ENCODE measurements at regions not wholly inside any gene's neighbourhood (a gene's known extent, or its start where the extent isn't known, plus 50 kb on each side); places are given as distances from the start of the nearest gene placed in this dataset.
"Not testable (repeated sequence)": the region's sequence is repeated elsewhere in the genome, so short reads cannot be mapped to it uniquely, and the experiment has no call there.

GRCh38 chr3:177476495-177476894 is 279.2 kb upstream of the TBL1XR1 start:
- peak in 1 of 51 donors; percentile 21 for DNase-seq

- no peak for DNase-seq
Measured at GRCh38 chr3:177476921-177477435, 279.7 kb upstream of the TBL1XR1 start.

GRCh38 chr3:177478170-177478867 is 281.0 kb upstream of the TBL1XR1 start:
- no peak for DNase-seq

GRCh38 chr3:177479630-177480029 is 282.3 kb upstream of the TBL1XR1 start:
- DNase-seq: no peak

- no peak for DNase-seq
Measured at GRCh38 chr3:177481329-177481728, 284.0 kb upstream of the TBL1XR1 start.

- DNase-seq: no peak
Measured at GRCh38 chr3:177482048-177482691, 284.9 kb upstream of the TBL1XR1 start.

GRCh38 chr3:177483182-177483967 is 286.1 kb upstream of the TBL1XR1 start:
- no peak for DNase-seq

- DNase-seq: no peak
Measured at GRCh38 chr3:177484206-177484605, 286.9 kb upstream of the TBL1XR1 start.

GRCh38 chr3:177484926-177485325 is 287.6 kb upstream of the TBL1XR1 start:
- no peak for DNase-seq

GRCh38 chr3:177487635-177488186 is 290.4 kb upstream of the TBL1XR1 start:
- DNase-seq: no peak

- no peak for DNase-seq
Measured at GRCh38 chr3:177488740-177489139, 291.5 kb upstream of the TBL1XR1 start.

- DNase-seq: peak in 32 of 51 donors; percentile 6 to 76 (median 40)
Measured at GRCh38 chr3:177490626-177491025, 293.3 kb upstream of the TBL1XR1 start.

GRCh38 chr3:177491296-177492032 is 294.2 kb upstream of the TBL1XR1 start:
- peak in 33 of 51 donors; percentile 5 to 82 (median 44) for DNase-seq

- no peak for DNase-seq
Measured at GRCh38 chr3:177493091-177493490, 295.8 kb upstream of the TBL1XR1 start.

- DNase-seq: no peak
Measured at GRCh38 chr3:177494216-177494615, 296.9 kb upstream of the TBL1XR1 start.

- no peak for DNase-seq
Measured at GRCh38 chr3:177495566-177495965, 298.3 kb upstream of the TBL1XR1 start.

GRCh38 chr3:177498037-177498857 is 301.0 kb upstream of the TBL1XR1 start:
- DNase-seq: peak in 5 of 51 donors; percentile 4 to 58 (median 17)

- DNase-seq: not testable (repeated sequence)
Measured at GRCh38 chr3:177499039-177499438, 301.8 kb upstream of the TBL1XR1 start.

- DNase-seq: no peak
Measured at GRCh38 chr3:177499779-177500423, 302.6 kb upstream of the TBL1XR1 start.

All from hypothalamus (tissue), 51 donors.